H9 (cell line): ENCODE measurements at regions not wholly inside any gene's neighbourhood (a gene's known extent, or its start where the extent isn't known, plus 50 kb on each side); places are given as distances from the start of the nearest gene placed in this dataset.
A peak's percentile ranks its signal among the peaks of the same experiment; 100 is the strongest.

ENCODE experiments used
- DNase-seq: peaks from one replicate; pipeline ENCODE4 v3.0.0-alpha.2; 2017
- H2AFZ ChIP-seq: one replicate; pipeline ENCODE4 v1.6.1; 2013; ENCODE audit warnings: mild to moderate bottlenecking, low read length, control low read depth, moderate library complexity
- H2AK5ac ChIP-seq: 2 replicates; pipeline ENCODE4 v1.6.1; 2013; ENCODE audit warnings: low read length, control low read depth, mixed read lengths; ENCODE audit not compliant: insufficient read length
- H2BK120ac ChIP-seq: one replicate; pipeline ENCODE4 v1.6.1; 2013; ENCODE audit warnings: low read depth, mild to moderate bottlenecking, low read length, control low read depth, inconsistent platforms; ENCODE audit not compliant: poor library complexity, severe bottlenecking
- H2BK12ac ChIP-seq: 2 replicates; pipeline ENCODE4 v1.6.1; 2013; ENCODE audit warnings: low read length, control low read depth, mixed read lengths, low read depth; ENCODE audit not compliant: insufficient read length
- H2BK15ac ChIP-seq: 2 replicates; pipeline ENCODE4 v1.6.1; 2013; ENCODE audit warnings: low read depth, low read length, control low read depth
- H2BK20ac ChIP-seq: one replicate; pipeline ENCODE4 v1.6.1; 2013; ENCODE audit warnings: low read depth, mild to moderate bottlenecking, low read length, control low read depth, inconsistent platforms; ENCODE audit not compliant: poor library complexity, severe bottlenecking
- H2BK5ac ChIP-seq: 2 replicates; pipeline ENCODE4 v1.6.1; 2013; ENCODE audit warnings: low read length, control low read depth, mixed read lengths; ENCODE audit not compliant: insufficient read length
- H3K14ac ChIP-seq: 2 replicates; pipeline ENCODE4 v1.6.1; 2013; ENCODE audit warnings: low read length, control low read depth; ENCODE audit not compliant: insufficient read depth
- H3K18ac ChIP-seq: 2 replicates; pipeline ENCODE4 v1.6.1; 2013; ENCODE audit warnings: low read depth, mild to moderate bottlenecking, mixed read lengths, low read length, control low read depth; ENCODE audit not compliant: insufficient read length
- H3K23ac ChIP-seq: 2 replicates; pipeline ENCODE4 v1.6.1; 2013; ENCODE audit warnings: low read length, control low read depth, mixed read lengths, low read depth; ENCODE audit not compliant: insufficient read length
- H3K23me2 ChIP-seq: 2 replicates; pipeline ENCODE4 v1.6.1; 2013; ENCODE audit warnings: low read depth, mild to moderate bottlenecking, mixed read lengths, low read length, control low read depth; ENCODE audit not compliant: insufficient read length, poor library complexity, severe bottlenecking
- H3K27ac ChIP-seq: 2 replicates; pipeline ENCODE4 v1.5.1; 2013; ENCODE audit warnings: low read length, control low read depth, mixed read lengths, low read depth; ENCODE audit not compliant: insufficient read length
- H3K27me3 ChIP-seq: 2 replicates; pipeline ENCODE4 v1.6.1; 2013; ENCODE audit warnings: low read length, control low read depth, inconsistent platforms; ENCODE audit not compliant: insufficient read depth
- H3K4ac ChIP-seq: 2 replicates; pipeline ENCODE4 v1.6.1; 2013; ENCODE audit warnings: low read depth, mild to moderate bottlenecking, control low read depth, inconsistent platforms, low read length, moderate library complexity
- H3K4me1 ChIP-seq: 2 replicates; pipeline ENCODE4 v1.6.1; 2013; ENCODE audit warnings: low read length, control low read depth, inconsistent platforms; ENCODE audit not compliant: insufficient read depth
- H3K4me2 ChIP-seq: 2 replicates; pipeline ENCODE4 v1.6.1; 2013; ENCODE audit warnings: low read length, control low read depth, mixed read lengths; ENCODE audit not compliant: insufficient read length, insufficient read depth
- H3K56ac ChIP-seq: 2 replicates; pipeline ENCODE4 v1.6.1; 2013; ENCODE audit warnings: low read depth, mild to moderate bottlenecking, mixed read lengths, low read length, control low read depth; ENCODE audit not compliant: insufficient read length
- H3K79me1 ChIP-seq: 2 replicates; pipeline ENCODE4 v1.6.1; 2013; ENCODE audit warnings: low read depth, mild to moderate bottlenecking, moderate library complexity, low read length, control low read depth, inconsistent platforms; ENCODE audit not compliant: insufficient read depth, poor library complexity, severe bottlenecking
- H3K79me2 ChIP-seq: 2 replicates; pipeline ENCODE4 v1.6.1; 2013; ENCODE audit warnings: low read length, control low read depth, inconsistent platforms; ENCODE audit not compliant: insufficient read depth
- H3K9ac ChIP-seq: 2 replicates; pipeline ENCODE4 v1.6.1; 2013; ENCODE audit warnings: low read length, control low read depth, mixed read lengths; ENCODE audit not compliant: insufficient read length; ENCODE audit errors: extremely low read depth
- H3K9me3 ChIP-seq: one replicate; pipeline ENCODE4 v1.6.1; 2013; ENCODE audit warnings: low read depth, low read length, inconsistent platforms; ENCODE audit not compliant: control insufficient read depth
- H3T11ph ChIP-seq: one replicate; pipeline ENCODE4 v1.6.1; 2013; ENCODE audit warnings: mild to moderate bottlenecking, low read length, control low read depth, inconsistent platforms
- H4K20me1 ChIP-seq: one replicate; pipeline ENCODE4 v1.6.1; 2013; ENCODE audit not compliant: control insufficient read depth, insufficient read length, insufficient read depth
- H4K5ac ChIP-seq: 2 replicates; pipeline ENCODE4 v1.6.1; 2013; ENCODE audit warnings: low read depth, mild to moderate bottlenecking, mixed read lengths, low read length, control low read depth; ENCODE audit not compliant: insufficient read length
- H4K8ac ChIP-seq: replicated peaks from 2 replicates; pipeline ENCODE4 v1.6.1; 2013; ENCODE audit warnings: low read length, control low read depth, mixed read lengths, low read depth; ENCODE audit not compliant: insufficient read length
- H4K91ac ChIP-seq: 2 replicates; pipeline ENCODE4 v1.6.1; 2013; ENCODE audit warnings: low read depth, mild to moderate bottlenecking, moderate library complexity, mixed read lengths, low read length, control low read depth; ENCODE audit not compliant: insufficient read length
- H3K27ac Mint-ChIP-seq, 3 experiments: 2 replicates in 2 of 3; 3 replicates in 1 of 3; pipeline ENCODE4 v1.8.0; 2020 to 2021; ENCODE audit warnings: mixed read lengths in 3 of 3, mild to moderate bottlenecking in 1 of 3, moderate library complexity in 1 of 3
- H3K27me3 Mint-ChIP-seq: 2 replicates; pipeline ENCODE4 v1.8.0; 2021; ENCODE audit warnings: low read depth, mild to moderate bottlenecking, moderate library complexity, mixed read lengths
- H3K36me3 Mint-ChIP-seq, 3 experiments: 2 replicates in 2 of 3; 3 replicates in 1 of 3; pipeline ENCODE4 v1.8.0; 2020 to 2021; ENCODE audit warnings: low read depth in 3 of 3, mixed read lengths in 3 of 3; ENCODE audit not compliant: insufficient read depth in 1 of 3
- H3K4me1 Mint-ChIP-seq, 2 experiments: 2 replicates each; pipeline ENCODE4 v1.8.0; 2020; ENCODE audit warnings: mixed read lengths in 2 of 2
- H3K4me3 Mint-ChIP-seq, 2 experiments: 2 replicates in 1 of 2; 3 replicates in 1 of 2; pipeline ENCODE4 v1.8.0; 2020 to 2021; ENCODE audit warnings: mild to moderate bottlenecking in 2 of 2, mixed read lengths in 2 of 2, moderate library complexity in 1 of 2
- H3K9me3 Mint-ChIP-seq, 2 experiments: 2 replicates in 1 of 2; 3 replicates in 1 of 2; pipeline ENCODE4 v1.8.0; 2020; ENCODE audit warnings: mild to moderate bottlenecking in 2 of 2, mixed read lengths in 2 of 2, moderate library complexity in 1 of 2
- TF ChIP-seq, protein P1 (sequence below): fragments of 200-600 bp; sonication (generic); conservative IDR thresholded peaks from 3 replicates; pipeline ENCODE4 v1.8.0; 2021; ENCODE audit warnings: antibody characterized with exemption, mild to moderate bottlenecking

GRCh38 chr1:244329591-244330317 is 122.0 kb downstream of the ADSS2 start:
- peaks cover 10 to 11% of the 10 kb centered on the region in 2 experiments for H3K9me3 Mint-ChIP-seq
- H3K79me2 ChIP-seq = no peaks in the 10 kb centered on the region
- H2AFZ ChIP-seq = peak overlapping the region; percentile 48
- no peak overlapping the region for H3K4me2 ChIP-seq
- no peak overlapping the region for H3K27ac ChIP-seq
- no peak overlapping the region for H3K56ac ChIP-seq
- no peaks in the 10 kb centered on the region for H3K27me3 ChIP-seq
- no peak overlapping the region for H2BK20ac ChIP-seq
- H4K8ac ChIP-seq = no peak overlapping the region
- no peaks in the 10 kb centered on the region for H3K23me2 ChIP-seq
- no peaks in the 10 kb centered on the region for H3K79me1 ChIP-seq
- no peak overlapping the region for H4K91ac ChIP-seq
- H2BK5ac ChIP-seq = no peak overlapping the region
- TF ChIP-seq, protein P1, sequence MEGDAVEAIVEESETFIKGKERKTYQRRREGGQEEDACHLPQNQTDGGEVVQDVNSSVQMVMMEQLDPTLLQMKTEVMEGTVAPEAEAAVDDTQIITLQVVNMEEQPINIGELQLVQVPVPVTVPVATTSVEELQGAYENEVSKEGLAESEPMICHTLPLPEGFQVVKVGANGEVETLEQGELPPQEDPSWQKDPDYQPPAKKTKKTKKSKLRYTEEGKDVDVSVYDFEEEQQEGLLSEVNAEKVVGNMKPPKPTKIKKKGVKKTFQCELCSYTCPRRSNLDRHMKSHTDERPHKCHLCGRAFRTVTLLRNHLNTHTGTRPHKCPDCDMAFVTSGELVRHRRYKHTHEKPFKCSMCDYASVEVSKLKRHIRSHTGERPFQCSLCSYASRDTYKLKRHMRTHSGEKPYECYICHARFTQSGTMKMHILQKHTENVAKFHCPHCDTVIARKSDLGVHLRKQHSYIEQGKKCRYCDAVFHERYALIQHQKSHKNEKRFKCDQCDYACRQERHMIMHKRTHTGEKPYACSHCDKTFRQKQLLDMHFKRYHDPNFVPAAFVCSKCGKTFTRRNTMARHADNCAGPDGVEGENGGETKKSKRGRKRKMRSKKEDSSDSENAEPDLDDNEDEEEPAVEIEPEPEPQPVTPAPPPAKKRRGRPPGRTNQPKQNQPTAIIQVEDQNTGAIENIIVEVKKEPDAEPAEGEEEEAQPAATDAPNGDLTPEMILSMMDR = no peak
- H3K27me3 Mint-ChIP-seq = no peaks in the 10 kb centered on the region; the same call in 1 of the 2 replicates
- no peak overlapping the region for H2BK120ac ChIP-seq
- peaks cover 2 to 8% (median 2%) of the 10 kb centered on the region in 3 experiments; a peak in 5 of 7 replicates for H3K36me3 Mint-ChIP-seq
- H3K4me1 Mint-ChIP-seq = peaks cover 22 to 30% of the 10 kb centered on the region in 2 experiments
- no peak overlapping the region for H2AK5ac ChIP-seq
- H2BK12ac ChIP-seq = no peak overlapping the region
- H3K4ac ChIP-seq = no peak overlapping the region
- H3K18ac ChIP-seq = no peak overlapping the region
- H3K9me3 ChIP-seq = no peaks in the 10 kb centered on the region
- H4K20me1 ChIP-seq = no peaks in the 10 kb centered on the region
- H3K4me1 ChIP-seq = peaks cover 7% of the 10 kb centered on the region; the same call in 1 of the 2 replicates
- no peak overlapping the region for H3K4me3 Mint-ChIP-seq
- H3K9ac ChIP-seq = no peak overlapping the region
- no peak overlapping the region for H4K5ac ChIP-seq
- H3K23ac ChIP-seq = no peak overlapping the region
- no peak overlapping the region for H3T11ph ChIP-seq
- no peak overlapping the region; a peak in 1 of 7 replicates for H3K27ac Mint-ChIP-seq
- no peak for DNase-seq
- H3K14ac ChIP-seq = no peak overlapping the region
- H2BK15ac ChIP-seq = no peak overlapping the region
